ENCODE measurements at regions not wholly inside any gene's neighbourhood (a gene's known extent, or its start where the extent isn't known, plus 50 kb on each side); places are given as distances from the start of the nearest gene placed in this dataset.

GRCh38 chr10:61548364-61548763 is 95.2 kb upstream of the TMEM26 start:
- no peak overlapping the region for H3K4me3 ChIP-seq (ENCODE audit: low read depth, low read length)
- H3K4me1 ChIP-seq (ENCODE audit: control insufficient read depth, insufficient read depth, low read length): no peaks in the 10 kb centered on the region
- no peaks in the 10 kb centered on the region for H3K36me3 ChIP-seq (ENCODE audit: control insufficient read depth, insufficient read depth, low read length)
- no peak overlapping the region for H3K9ac ChIP-seq (ENCODE audit: low read length)
- H3K9me3 ChIP-seq (ENCODE audit: control insufficient read depth, insufficient read depth, low read depth, low read length): no peaks in the 10 kb centered on the region
- no peaks in the 10 kb centered on the region for H3K27me3 ChIP-seq (ENCODE audit: control insufficient read depth, insufficient read depth, low read length)
- H3K27ac ChIP-seq (ENCODE audit: low read depth, low read length): no peak overlapping the region

- no peaks in the 10 kb centered on the region for H3K27me3 ChIP-seq (ENCODE audit: control insufficient read depth, insufficient read depth, low read length)
- no peak overlapping the region for H3K9ac ChIP-seq (ENCODE audit: low read length)
- H3K4me1 ChIP-seq (ENCODE audit: control insufficient read depth, insufficient read depth, low read length): no peaks in the 10 kb centered on the region
- H3K9me3 ChIP-seq (ENCODE audit: control insufficient read depth, insufficient read depth, low read depth, low read length): no peaks in the 10 kb centered on the region
- H3K27ac ChIP-seq (ENCODE audit: low read depth, low read length): no peak overlapping the region
- H3K4me3 ChIP-seq (ENCODE audit: low read depth, low read length): no peak overlapping the region
- H3K36me3 ChIP-seq (ENCODE audit: control insufficient read depth, insufficient read depth, low read length): no peaks in the 10 kb centered on the region
Observed at GRCh38 chr10:61547297-61547696, 94.1 kb upstream of the TMEM26 start.

- Histone ChIP-seq H3K27ac (ENCODE audit: low read depth, low read length) (no peak overlapping the region), H3K36me3 (ENCODE audit: control insufficient read depth, insufficient read depth, low read length) (no peaks in the 10 kb centered on the region), H3K27me3 (ENCODE audit: control insufficient read depth, insufficient read depth, low read length) (no peaks in the 10 kb centered on the region), H3K9ac (ENCODE audit: low read length) (no peak overlapping the region), H3K4me3 (ENCODE audit: low read depth, low read length) (no peak overlapping the region), H3K9me3 (ENCODE audit: control insufficient read depth, insufficient read depth, low read depth, low read length) (no peaks in the 10 kb centered on the region), H3K4me1 (ENCODE audit: control insufficient read depth, insufficient read depth, low read length) (no peaks in the 10 kb centered on the region)
Observed at GRCh38 chr10:61545170-61545569, 92.0 kb upstream of the TMEM26 start.

- Histone ChIP-seq H3K9ac (ENCODE audit: low read length) (no peak overlapping the region), H3K36me3 (ENCODE audit: control insufficient read depth, insufficient read depth, low read length) (no peaks in the 10 kb centered on the region), H3K9me3 (ENCODE audit: control insufficient read depth, insufficient read depth, low read depth, low read length) (no peaks in the 10 kb centered on the region), H3K27me3 (ENCODE audit: control insufficient read depth, insufficient read depth, low read length) (no peaks in the 10 kb centered on the region), H3K4me3 (ENCODE audit: low read depth, low read length) (no peak overlapping the region), H3K27ac (ENCODE audit: low read depth, low read length) (no peak overlapping the region), H3K4me1 (ENCODE audit: control insufficient read depth, insufficient read depth, low read length) (no peaks in the 10 kb centered on the region)
Observed at GRCh38 chr10:61543831-61544230, 90.7 kb upstream of the TMEM26 start.

GRCh38 chr10:61542596-61542995 is 89.4 kb upstream of the TMEM26 start:
- no peaks in the 10 kb centered on the region for H3K4me1 ChIP-seq (ENCODE audit: control insufficient read depth, insufficient read depth, low read length)
- no peak overlapping the region for H3K9ac ChIP-seq (ENCODE audit: low read length)
- no peaks in the 10 kb centered on the region for H3K9me3 ChIP-seq (ENCODE audit: control insufficient read depth, insufficient read depth, low read depth, low read length)
- no peaks in the 10 kb centered on the region for H3K36me3 ChIP-seq (ENCODE audit: control insufficient read depth, insufficient read depth, low read length)
- no peak overlapping the region for H3K4me3 ChIP-seq (ENCODE audit: low read depth, low read length)
- no peaks in the 10 kb centered on the region for H3K27me3 ChIP-seq (ENCODE audit: control insufficient read depth, insufficient read depth, low read length)
- no peak overlapping the region for H3K27ac ChIP-seq (ENCODE audit: low read depth, low read length)

GRCh38 chr10:61541960-61542359 is 88.8 kb upstream of the TMEM26 start:
- H3K9ac ChIP-seq (ENCODE audit: low read length): no peak overlapping the region
- no peaks in the 10 kb centered on the region for H3K4me1 ChIP-seq (ENCODE audit: control insufficient read depth, insufficient read depth, low read length)
- no peaks in the 10 kb centered on the region for H3K9me3 ChIP-seq (ENCODE audit: control insufficient read depth, insufficient read depth, low read depth, low read length)
- H3K27ac ChIP-seq (ENCODE audit: low read depth, low read length): no peak overlapping the region
- H3K27me3 ChIP-seq (ENCODE audit: control insufficient read depth, insufficient read depth, low read length): no peaks in the 10 kb centered on the region
- no peak overlapping the region for H3K4me3 ChIP-seq (ENCODE audit: low read depth, low read length)
- no peaks in the 10 kb centered on the region for H3K36me3 ChIP-seq (ENCODE audit: control insufficient read depth, insufficient read depth, low read length)

GRCh38 chr10:61539876-61540275 is 86.7 kb upstream of the TMEM26 start:
- H3K27me3 ChIP-seq (ENCODE audit: control insufficient read depth, insufficient read depth, low read length): no peaks in the 10 kb centered on the region
- H3K36me3 ChIP-seq (ENCODE audit: control insufficient read depth, insufficient read depth, low read length): no peaks in the 10 kb centered on the region
- H3K9ac ChIP-seq (ENCODE audit: low read length): no peak overlapping the region
- no peaks in the 10 kb centered on the region for H3K9me3 ChIP-seq (ENCODE audit: control insufficient read depth, insufficient read depth, low read depth, low read length)
- no peaks in the 10 kb centered on the region for H3K4me1 ChIP-seq (ENCODE audit: control insufficient read depth, insufficient read depth, low read length)
- no peak overlapping the region for H3K27ac ChIP-seq (ENCODE audit: low read depth, low read length)
- H3K4me3 ChIP-seq (ENCODE audit: low read depth, low read length): no peak overlapping the region

GRCh38 chr10:61529208-61529607 is 76.0 kb upstream of the TMEM26 start:
- no peak overlapping the region for H3K9ac ChIP-seq (ENCODE audit: low read length)
- no peaks in the 10 kb centered on the region for H3K27me3 ChIP-seq (ENCODE audit: control insufficient read depth, insufficient read depth, low read length)
- no peaks in the 10 kb centered on the region for H3K9me3 ChIP-seq (ENCODE audit: control insufficient read depth, insufficient read depth, low read depth, low read length)
- no peak overlapping the region for H3K27ac ChIP-seq (ENCODE audit: low read depth, low read length)
- no peak overlapping the region for H3K4me3 ChIP-seq (ENCODE audit: low read depth, low read length)
- H3K4me1 ChIP-seq (ENCODE audit: control insufficient read depth, insufficient read depth, low read length): no peaks in the 10 kb centered on the region
- no peaks in the 10 kb centered on the region for H3K36me3 ChIP-seq (ENCODE audit: control insufficient read depth, insufficient read depth, low read length)

- no peaks in the 10 kb centered on the region for H3K9me3 ChIP-seq (ENCODE audit: control insufficient read depth, insufficient read depth, low read depth, low read length)
- H3K27me3 ChIP-seq (ENCODE audit: control insufficient read depth, insufficient read depth, low read length): no peaks in the 10 kb centered on the region
- H3K4me1 ChIP-seq (ENCODE audit: control insufficient read depth, insufficient read depth, low read length): no peaks in the 10 kb centered on the region
- H3K9ac ChIP-seq (ENCODE audit: low read length): no peak overlapping the region
- no peak overlapping the region for H3K4me3 ChIP-seq (ENCODE audit: low read depth, low read length)
- H3K36me3 ChIP-seq (ENCODE audit: control insufficient read depth, insufficient read depth, low read length): no peaks in the 10 kb centered on the region
- H3K27ac ChIP-seq (ENCODE audit: low read depth, low read length): no peak overlapping the region
Observed at GRCh38 chr10:61503051-61503450, 49.9 kb upstream of the TMEM26 start.

All from HUES6 (cell line).